Suppressor macrophage (primary cell): ENCODE measurements at regions not wholly inside any gene's neighbourhood (a gene's known extent, or its start where the extent isn't known, plus 50 kb on each side); places are given as distances from the start of the nearest gene placed in this dataset.
"Not testable (repeated sequence)": the region's sequence is repeated elsewhere in the genome, so short reads cannot be mapped to it uniquely, and the experiment has no call there.

Source experiments
- DNase-seq, 4 experiments: peaks; one replicate each; pipeline ENCODE4 v3.0.0-alpha.2; 2020 to 2022

- not testable (repeated sequence) for DNase-seq
These were observed 90.2 kb upstream of the SLC45A1 start for GRCh38 chr1:8227674-8228073.

- DNase-seq: peak in 1 of 4 experiments; percentile 32
These were observed 91.2 kb upstream of the SLC45A1 start for GRCh38 chr1:8226747-8227146.

GRCh38 chr1:8226024-8226423, 91.9 kb upstream of the SLC45A1 start:
- DNase-seq: not testable (repeated sequence)

- DNase-seq: no peak
These were observed 94.4 kb upstream of the SLC45A1 start for GRCh38 chr1:8223526-8223925.

GRCh38 chr1:8222789-8223188, 95.1 kb upstream of the SLC45A1 start:
- no peak for DNase-seq

- no peak for DNase-seq
These were observed 98.4 kb upstream of the SLC45A1 start for GRCh38 chr1:8219530-8219929.

- DNase-seq: peak; percentile 86 to 97 (median 91)
These were observed 99.4 kb upstream of the SLC45A1 start for GRCh38 chr1:8218351-8219092.

GRCh38 chr1:8217809-8218208, 100.1 kb upstream of the SLC45A1 start:
- DNase-seq: no peak

- DNase-seq: peak in 3 of 4 experiments; percentile 35 to 70 (median 57)
These were observed 100.8 kb upstream of the SLC45A1 start for GRCh38 chr1:8217011-8217711.

- no peak for DNase-seq
These were observed 101.9 kb upstream of the SLC45A1 start for GRCh38 chr1:8216005-8216404.

- DNase-seq: peak in 3 of 4 experiments; percentile 38 to 45 (median 39)
These were observed 103.3 kb upstream of the SLC45A1 start for GRCh38 chr1:8214501-8215173.

GRCh38 chr1:8213676-8214075, 104.2 kb upstream of the SLC45A1 start:
- peak in 2 of 4 experiments; percentile 37 to 55 for DNase-seq

GRCh38 chr1:8213136-8213535, 104.8 kb upstream of the SLC45A1 start:
- no peak for DNase-seq

GRCh38 chr1:8212580-8213031, 105.3 kb upstream of the SLC45A1 start:
- no peak for DNase-seq

GRCh38 chr1:8211883-8212579, 105.9 kb upstream of the SLC45A1 start:
- DNase-seq: peak; percentile 67 to 83 (median 76)

GRCh38 chr1:8211251-8211882, 106.5 kb upstream of the SLC45A1 start:
- peak in 3 of 4 experiments; percentile 41 to 48 (median 42) for DNase-seq

GRCh38 chr1:8207202-8207601, 110.7 kb upstream of the SLC45A1 start:
- DNase-seq: no peak

GRCh38 chr1:8206391-8206790, 111.5 kb upstream of the SLC45A1 start:
- DNase-seq: no peak

- no peak for DNase-seq
These were observed 112.1 kb upstream of the SLC45A1 start for GRCh38 chr1:8205771-8206170.

GRCh38 chr1:8204826-8205225, 113.1 kb upstream of the SLC45A1 start:
- DNase-seq: no peak

- no peak for DNase-seq
These were observed 114.4 kb upstream of the SLC45A1 start for GRCh38 chr1:8203551-8203950.

GRCh38 chr1:8203056-8203455, 114.9 kb upstream of the SLC45A1 start:
- DNase-seq: no peak
